Ovary (tissue), 3 donors: ENCODE measurements at regions not wholly inside any gene's neighbourhood (a gene's known extent, or its start where the extent isn't known, plus 50 kb on each side); places are given as distances from the start of the nearest gene placed in this dataset.

Source experiments
- CTCF ChIP-seq, 3 donors: fragments of 450-650 bp in 2 of 3; fragments of 200-600 bp in 1 of 3; IDR thresholded peaks; one replicate each; pipeline versions ENCODE4 v1.5.1 to v1.8.0; 2016 to 2022; ENCODE audit warnings: antibody characterized with exemption in 3 of 3, mild to moderate bottlenecking in 1 of 3
- POLR2A ChIP-seq: fragments of 450-650 bp; IDR thresholded peaks from one replicate; pipeline ENCODE4 v1.6.1; 2017; ENCODE audit warnings: antibody characterized with exemption, mild to moderate bottlenecking, moderate library complexity
- donor health status: DM: no; HTN: no; CAD: no.

- TF ChIP-seq CTCF (IDR thresholded peaks at IDR 0.05) (no peak), POLR2A (no peak)
Observed at GRCh38 chr1:232459087-232459486, 170.8 kb downstream of the SIPA1L2 start.
